Activated CD4-positive, alpha-beta T cell treated with anti-CD3 and anti-CD28 coated beads, Interleukin-2, Interleukin-6, amounts not matched to agents 100 ng/mL and 50 ng/mL, durations not matched to agents 16 hours and 8 hours (primary cell): ENCODE measurements at regions not wholly inside any gene's neighbourhood (a gene's known extent, or its start where the extent isn't known, plus 50 kb on each side); places are given as distances from the start of the nearest gene placed in this dataset.
"Not testable (repeated sequence)": the region's sequence is repeated elsewhere in the genome, so short reads cannot be mapped to it uniquely, and the experiment has no call there.

Experiments
- DNase-seq: peaks from one replicate; pipeline ENCODE4 v3.0.0-alpha.2; 2020

- DNase-seq = no peak
Measured at GRCh38 chr7:89621925-89622641, 532.2 kb upstream of the STEAP1 start.

- peak; percentile 50 for DNase-seq
Measured at GRCh38 chr7:89623018-89623672, 531.1 kb upstream of the STEAP1 start.

GRCh38 chr7:89624155-89624554 lies 530.1 kb upstream of the STEAP1 start:
- peak; percentile 39 for DNase-seq

- no peak for DNase-seq
Measured at GRCh38 chr7:89648509-89648908, 505.8 kb upstream of the STEAP1 start.

GRCh38 chr7:89655946-89656345 lies 498.3 kb upstream of the STEAP1 start:
- DNase-seq = no peak

GRCh38 chr7:89661876-89662275 lies 492.4 kb upstream of the STEAP1 start:
- DNase-seq = no peak

GRCh38 chr7:89666136-89666835 lies 488.0 kb upstream of the STEAP1 start:
- no peak for DNase-seq

- DNase-seq = no peak
Measured at GRCh38 chr7:89680161-89680560, 474.1 kb upstream of the STEAP1 start.

- no peak for DNase-seq
Measured at GRCh38 chr7:89681448-89681847, 472.8 kb upstream of the STEAP1 start.

- no peak for DNase-seq
Measured at GRCh38 chr7:89685287-89685686, 469.0 kb upstream of the STEAP1 start.

GRCh38 chr7:89687211-89687610 lies 467.1 kb upstream of the STEAP1 start:
- DNase-seq = no peak

GRCh38 chr7:89695241-89695640 lies 459.0 kb upstream of the STEAP1 start:
- no peak for DNase-seq

GRCh38 chr7:89714131-89714530 lies 440.1 kb upstream of the STEAP1 start:
- DNase-seq = no peak

- not testable (repeated sequence) for DNase-seq
Measured at GRCh38 chr7:89718941-89719340, 435.3 kb upstream of the STEAP1 start.

- no peak for DNase-seq
Measured at GRCh38 chr7:89728481-89728880, 425.8 kb upstream of the STEAP1 start.

- DNase-seq = no peak
Measured at GRCh38 chr7:89731751-89732445, 422.4 kb upstream of the STEAP1 start.

GRCh38 chr7:89738549-89738948 lies 415.7 kb upstream of the STEAP1 start:
- DNase-seq = no peak

GRCh38 chr7:89757910-89758309 lies 396.4 kb upstream of the STEAP1 start:
- DNase-seq = no peak

GRCh38 chr7:89760690-89761089 lies 393.6 kb upstream of the STEAP1 start:
- no peak for DNase-seq

- DNase-seq = no peak
Measured at GRCh38 chr7:89761173-89761572, 393.1 kb upstream of the STEAP1 start.

- DNase-seq = no peak
Measured at GRCh38 chr7:89770161-89770560, 384.1 kb upstream of the STEAP1 start.

- no peak for DNase-seq
Measured at GRCh38 chr7:89771003-89771636, 383.1 kb upstream of the STEAP1 start.

- DNase-seq = no peak
Measured at GRCh38 chr7:89772276-89772675, 382.0 kb upstream of the STEAP1 start.
